Activated T-cell treated with anti-CD3 and anti-CD28 coated beads, Interleukin-2, amount 50 U/mL, for 24 hours (primary cell): ENCODE measurements at regions not wholly inside any gene's neighbourhood (a gene's known extent, or its start where the extent isn't known, plus 50 kb on each side); places are given as distances from the start of the nearest gene placed in this dataset.

Experiments used
- DNase-seq: peaks from one replicate; pipeline ENCODE4 v3.0.0-alpha.2; 2020
- H3K27ac Mint-ChIP-seq: 2 replicates; pipeline ENCODE4 v1.8.0; 2020; ENCODE audit warnings: mild to moderate bottlenecking, mixed read lengths
- H3K27me3 Mint-ChIP-seq: 2 replicates; pipeline ENCODE4 v1.8.0; 2020; ENCODE audit warnings: mixed read lengths
- H3K36me3 Mint-ChIP-seq: 2 replicates; pipeline ENCODE4 v1.8.0; 2020; ENCODE audit warnings: low read depth, mixed read lengths
- H3K4me1 Mint-ChIP-seq: 2 replicates; pipeline ENCODE4 v1.8.0; 2020; ENCODE audit warnings: low read depth, mixed read lengths
- H3K4me3 Mint-ChIP-seq: 2 replicates; pipeline ENCODE4 v1.8.0; 2020; ENCODE audit warnings: mild to moderate bottlenecking, moderate library complexity, mixed read lengths
- H3K9me3 Mint-ChIP-seq: 2 replicates; pipeline ENCODE4 v1.8.0; 2020; ENCODE audit warnings: mixed read lengths

DNA sequence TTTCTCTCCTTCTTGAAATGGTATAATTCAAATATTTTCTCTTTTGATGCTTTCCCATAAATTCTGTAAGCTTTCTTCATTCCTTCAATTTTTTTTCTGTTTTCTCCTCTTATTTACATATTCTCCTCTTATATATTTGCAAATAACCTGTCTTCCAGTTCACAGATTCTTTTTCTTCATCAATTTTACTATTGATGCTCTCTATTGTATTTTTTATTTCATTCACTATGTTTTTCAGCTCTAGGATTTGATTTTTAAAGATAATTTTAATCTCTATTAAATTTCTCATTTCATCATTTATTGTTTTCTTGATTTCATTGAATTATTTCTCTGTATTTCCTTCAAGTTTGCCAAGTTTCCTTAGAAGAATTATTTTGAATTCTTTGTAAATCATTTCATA is 54.0 kb upstream of the PRPS1L1 start:
- H3K36me3 Mint-ChIP-seq, result peaks cover 2% of the 10 kb centered on the region
- peaks cover 13% of the 10 kb centered on the region for H3K9me3 Mint-ChIP-seq
- peaks cover 5% of the 10 kb centered on the region for H3K4me1 Mint-ChIP-seq
- no peak overlapping the region for H3K27ac Mint-ChIP-seq
- H3K27me3 Mint-ChIP-seq, result peaks cover 31% of the 10 kb centered on the region
- no peak for DNase-seq
- H3K4me3 Mint-ChIP-seq, result no peak overlapping the region

DNA sequence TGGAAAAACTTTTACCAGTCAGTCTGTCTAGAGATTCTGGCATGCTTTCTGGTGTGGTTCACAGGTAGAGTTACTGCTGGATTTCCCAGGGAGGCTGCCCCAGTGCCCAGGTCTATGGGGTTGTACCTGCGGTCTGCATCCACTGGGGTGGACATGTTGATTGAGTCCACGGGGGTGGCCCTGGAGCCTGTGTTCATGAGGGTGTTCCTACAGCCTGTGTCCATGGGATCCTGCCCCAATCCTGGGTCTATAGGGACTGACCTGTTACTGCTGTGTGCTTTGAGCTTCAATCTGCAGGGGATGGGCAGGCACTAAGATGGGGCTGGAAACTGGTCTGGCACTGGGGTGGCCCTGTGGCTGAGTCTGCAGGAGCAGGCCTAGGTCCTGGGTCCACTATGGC is 54.5 kb upstream of the PRPS1L1 start:
- Mint-ChIP-seq H3K27me3 (peaks cover 32% of the 10 kb centered on the region), H3K9me3 (peaks cover 13% of the 10 kb centered on the region)

DNA sequence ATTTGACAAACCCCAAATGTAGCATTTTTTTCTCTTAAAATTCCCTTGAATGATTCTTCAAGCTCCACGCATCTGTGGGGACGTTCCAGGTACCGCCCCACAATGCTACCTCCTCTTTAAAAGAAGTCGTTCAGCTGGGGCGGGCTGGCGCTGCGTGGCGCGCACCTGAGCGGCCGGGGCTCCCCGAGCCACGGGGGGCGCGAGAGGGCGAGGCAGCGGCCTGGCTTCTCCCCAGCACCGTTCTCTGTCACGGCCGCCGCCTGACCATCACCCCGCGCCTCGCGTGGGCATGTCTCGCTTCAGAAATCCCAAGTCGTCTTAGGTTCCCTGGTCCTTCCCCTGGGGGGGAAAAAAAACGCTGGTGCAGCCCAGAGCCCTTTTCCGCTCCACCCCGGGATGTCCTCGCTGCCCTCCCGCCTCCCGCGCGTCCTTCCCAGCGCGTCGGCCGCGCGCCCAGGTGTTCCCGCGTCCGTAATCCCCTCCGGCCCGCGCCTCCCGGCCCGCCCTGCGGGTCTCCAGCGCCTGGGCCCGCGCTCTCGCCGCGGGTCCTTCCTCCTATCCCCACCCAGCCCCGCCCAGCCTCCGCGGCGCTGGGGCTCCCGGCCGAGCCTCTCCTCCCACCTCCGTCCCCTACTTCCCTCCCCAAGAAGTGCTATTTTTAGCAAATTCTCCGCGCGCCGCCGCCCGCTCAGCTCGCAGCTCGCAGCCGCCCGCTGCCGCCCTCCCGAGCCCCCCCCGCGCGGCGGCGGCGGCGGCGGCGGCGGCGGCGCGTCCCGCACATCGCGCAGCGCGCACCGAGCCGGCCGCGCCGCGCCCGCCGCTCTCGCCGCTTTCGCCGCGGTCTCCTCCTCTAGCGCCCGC is 58.7 kb upstream of the PRPS1L1 start:
- peak; percentile 33 for DNase-seq
- Mint-ChIP-seq H3K9me3 (peaks cover 9% of the 10 kb centered on the region), H3K4me1 (peaks cover 5% of the 10 kb centered on the region), H3K27me3 (peaks cover 44% of the 10 kb centered on the region), H3K36me3 (peaks cover 2% of the 10 kb centered on the region), H3K4me3 (peak overlapping the region; percentile 67), H3K27ac (no peak overlapping the region)

More for the DNA sequence above, 54.5 kb upstream of the PRPS1L1 start:
- DNase-seq, result no peak
- Mint-ChIP-seq H3K36me3 (peaks cover 2% of the 10 kb centered on the region), H3K4me3 (no peak overlapping the region), H3K27ac (no peak overlapping the region), H3K4me1 (peaks cover 5% of the 10 kb centered on the region)

DNA sequence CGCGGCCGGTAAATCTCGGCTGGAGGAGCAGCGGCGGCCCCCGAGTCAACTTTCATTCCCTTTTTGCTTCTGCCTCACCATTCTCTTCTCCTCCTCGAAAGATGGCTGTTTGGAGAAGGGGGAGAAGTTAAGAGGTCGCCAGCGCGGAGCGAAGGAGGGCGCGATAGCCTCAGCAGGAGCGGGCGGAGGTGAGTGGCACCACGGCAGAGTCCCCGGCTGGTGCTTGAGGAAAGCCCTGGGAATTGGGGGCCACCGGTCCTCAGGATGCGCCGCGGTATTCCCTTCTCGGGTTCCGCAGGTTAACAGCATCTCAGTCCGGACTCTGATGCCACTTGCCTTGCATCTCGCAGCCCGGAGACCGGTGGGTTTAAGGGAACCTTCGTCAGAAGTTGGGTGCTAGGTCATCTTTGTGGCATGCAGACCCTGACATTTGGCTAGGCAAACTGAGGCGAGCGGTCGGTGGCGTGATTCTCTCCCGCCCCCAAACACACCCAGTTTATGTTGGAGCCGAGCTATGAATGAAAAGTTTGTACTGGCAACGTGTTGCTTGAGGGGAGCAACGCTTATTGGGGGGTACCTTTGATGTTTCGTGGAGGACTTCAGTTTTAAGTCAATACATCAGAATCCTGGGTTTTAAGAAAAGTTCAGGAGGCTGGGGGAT is 59.5 kb upstream of the PRPS1L1 start:
- Mint-ChIP-seq H3K4me3 (peak overlapping the region; percentile 65), H3K27ac (no peak overlapping the region), H3K27me3 (peaks cover 44% of the 10 kb centered on the region), H3K36me3 (no peaks in the 10 kb centered on the region), H3K4me1 (peaks cover 5% of the 10 kb centered on the region), H3K9me3 (peaks cover 7% of the 10 kb centered on the region)
- DNase-seq, result peak; percentile 29

DNA sequence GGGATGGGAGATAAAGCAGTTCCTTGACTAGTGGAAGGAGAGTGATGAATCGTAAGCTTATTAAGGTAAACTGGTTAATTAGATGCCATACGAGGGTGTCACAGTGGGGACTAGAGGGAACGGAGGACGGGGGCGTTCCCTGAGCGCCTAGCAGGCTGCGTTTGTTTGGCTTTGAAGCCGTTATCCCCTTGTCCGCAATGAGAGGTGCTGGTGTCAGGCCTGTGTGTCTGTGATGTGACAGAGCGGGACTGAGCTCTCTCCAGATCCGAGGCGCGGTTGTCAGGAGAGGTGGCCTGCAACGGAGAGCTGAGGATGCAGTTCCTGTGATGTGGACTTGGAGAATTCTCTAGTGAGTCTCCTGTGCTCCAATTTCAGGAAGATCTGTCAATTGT is 60.0 kb upstream of the PRPS1L1 start:
- no peak for DNase-seq
- no peaks in the 10 kb centered on the region for H3K36me3 Mint-ChIP-seq
- H3K9me3 Mint-ChIP-seq, result peaks cover 6% of the 10 kb centered on the region
- peaks cover 44% of the 10 kb centered on the region for H3K27me3 Mint-ChIP-seq
- H3K4me3 Mint-ChIP-seq, result peak overlapping the region; percentile 3
- H3K4me1 Mint-ChIP-seq, result peaks cover 5% of the 10 kb centered on the region
- no peak overlapping the region for H3K27ac Mint-ChIP-seq

DNA sequence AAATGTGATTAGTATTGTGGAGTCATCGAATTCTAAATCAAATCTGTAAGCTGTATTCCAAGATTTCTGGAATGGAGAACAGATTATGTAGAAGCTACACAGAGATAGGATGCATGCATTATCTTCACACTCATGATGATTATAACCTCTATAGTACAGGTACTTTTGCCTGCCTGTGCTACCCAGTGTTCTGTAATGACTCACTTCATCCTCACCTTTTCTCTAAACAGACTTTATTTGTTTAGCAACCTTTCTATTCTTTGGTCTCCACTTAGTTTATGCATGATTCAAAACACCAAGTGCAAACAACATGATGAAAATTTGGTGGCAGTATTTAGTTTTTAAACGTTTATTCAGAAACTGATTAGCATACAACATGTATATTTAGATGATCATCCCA is 68.4 kb upstream of the PRPS1L1 start:
- no peaks in the 10 kb centered on the region for H3K36me3 Mint-ChIP-seq
- peaks cover 3% of the 10 kb centered on the region for H3K9me3 Mint-ChIP-seq
- H3K4me1 Mint-ChIP-seq, result no peaks in the 10 kb centered on the region
- H3K27ac Mint-ChIP-seq, result no peak overlapping the region
- no peaks in the 10 kb centered on the region for H3K27me3 Mint-ChIP-seq
- DNase-seq, result no peak
- no peak overlapping the region for H3K4me3 Mint-ChIP-seq

DNA sequence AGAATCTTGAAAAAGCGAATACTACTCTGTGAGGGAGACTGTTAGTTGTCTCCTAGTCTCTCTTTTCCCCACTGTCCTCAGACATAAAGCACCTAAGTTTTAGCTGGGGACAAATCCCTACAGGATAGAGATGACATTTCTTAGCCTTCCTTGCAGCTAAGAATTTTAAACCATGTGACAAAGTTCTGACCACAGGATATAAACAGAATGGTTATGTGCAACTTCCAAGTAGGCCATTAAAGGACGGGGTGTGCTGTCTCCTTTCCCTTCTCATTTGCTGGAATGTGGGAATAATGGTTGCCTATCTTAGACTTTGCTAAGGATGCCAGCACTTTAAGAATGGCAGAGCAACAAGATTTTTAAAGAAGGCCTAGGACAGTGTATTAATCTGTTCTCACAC is 74.9 kb upstream of the PRPS1L1 start:
- Mint-ChIP-seq H3K27ac (no peak overlapping the region), H3K9me3 (peaks cover 6% of the 10 kb centered on the region), H3K36me3 (no peaks in the 10 kb centered on the region), H3K27me3 (peaks cover 3% of the 10 kb centered on the region), H3K4me3 (no peak overlapping the region), H3K4me1 (no peaks in the 10 kb centered on the region)
- no peak for DNase-seq

DNA sequence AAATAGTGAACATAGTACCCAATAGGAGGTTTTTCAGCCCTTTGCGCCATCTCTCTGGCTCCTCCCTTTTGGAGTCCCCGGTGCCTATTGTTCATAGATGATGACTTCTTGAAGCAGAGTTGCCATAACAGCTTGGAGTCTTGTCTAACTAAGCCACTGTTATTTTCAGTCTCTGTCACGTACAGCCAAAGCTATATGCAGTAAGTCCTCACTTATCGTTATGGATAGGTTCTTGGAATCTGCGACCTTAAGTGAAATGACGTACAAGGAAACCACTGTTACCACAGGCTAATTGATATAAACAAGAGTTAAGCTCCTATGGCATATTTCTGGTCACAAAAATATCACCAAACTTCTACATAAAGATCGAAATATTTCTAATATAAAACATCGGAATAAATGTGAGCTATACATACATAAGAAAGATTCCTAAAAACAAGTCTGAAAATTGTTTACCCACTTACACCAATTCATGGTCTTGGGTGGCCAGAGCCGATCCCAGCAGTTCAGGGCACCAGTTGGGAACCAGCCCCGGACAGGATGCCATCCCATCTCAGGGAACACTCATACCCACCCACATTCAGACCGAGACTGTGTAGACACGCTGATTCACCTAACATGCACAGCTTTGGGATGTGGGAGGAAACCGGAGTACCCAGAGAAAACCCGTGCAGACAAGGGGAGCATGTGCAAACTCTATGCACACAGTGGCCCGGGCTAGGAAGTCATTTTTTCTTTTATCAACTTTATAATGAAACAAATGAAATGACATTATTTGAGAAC is 76.0 kb upstream of the PRPS1L1 start:
- Mint-ChIP-seq H3K9me3 (peaks cover 6% of the 10 kb centered on the region), H3K4me1 (no peaks in the 10 kb centered on the region), H3K4me3 (no peak overlapping the region), H3K27ac (no peak overlapping the region), H3K27me3 (peaks cover 7% of the 10 kb centered on the region), H3K36me3 (no peaks in the 10 kb centered on the region)
- DNase-seq, result no peak

DNA sequence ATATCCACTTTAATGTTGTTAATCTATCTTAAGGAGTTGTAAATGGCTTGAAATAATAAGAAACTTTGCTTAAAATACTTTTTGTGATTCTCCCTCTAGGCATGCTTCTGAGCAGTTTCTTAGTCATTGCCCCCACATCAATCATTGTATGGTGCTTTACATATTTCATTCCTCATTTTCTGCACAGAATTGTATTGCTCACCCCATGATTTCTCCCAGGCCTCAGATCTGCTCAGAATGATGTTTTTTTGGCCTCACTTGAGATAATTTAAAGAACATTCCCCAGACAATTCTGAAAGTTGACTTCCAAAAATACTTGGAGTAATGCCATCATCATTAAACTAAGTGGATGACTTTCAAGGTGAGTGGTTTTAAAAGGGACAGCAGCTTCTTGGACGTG is 82.1 kb upstream of the PRPS1L1 start:
- no peak for DNase-seq
- Mint-ChIP-seq H3K4me3 (no peak overlapping the region), H3K9me3 (no peaks in the 10 kb centered on the region), H3K36me3 (no peaks in the 10 kb centered on the region), H3K27me3 (peaks cover 10% of the 10 kb centered on the region), H3K27ac (no peak overlapping the region), H3K4me1 (no peaks in the 10 kb centered on the region)

DNA sequence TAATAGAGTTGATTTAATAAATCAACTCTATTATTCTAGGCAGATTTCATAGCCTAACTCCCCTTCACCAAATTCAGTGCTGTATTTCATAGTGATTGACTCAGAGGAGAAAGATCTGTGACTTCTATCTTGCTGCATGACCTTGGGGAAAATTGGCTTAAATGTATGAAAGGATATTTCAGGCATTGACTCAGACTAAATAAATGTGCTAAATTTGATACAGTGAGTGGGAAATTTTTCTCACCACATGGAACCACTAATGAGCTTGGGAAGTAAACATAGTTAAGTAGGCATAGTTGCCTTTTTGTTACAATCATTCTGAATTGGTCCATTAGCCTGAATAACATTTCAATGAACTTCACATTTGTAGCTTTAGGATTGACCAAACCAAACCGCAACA is 89.0 kb upstream of the PRPS1L1 start:
- Mint-ChIP-seq H3K9me3 (no peaks in the 10 kb centered on the region), H3K4me1 (no peaks in the 10 kb centered on the region), H3K27ac (no peak overlapping the region), H3K4me3 (no peak overlapping the region), H3K36me3 (no peaks in the 10 kb centered on the region), H3K27me3 (peaks cover 5% of the 10 kb centered on the region)
- DNase-seq, result no peak

DNA sequence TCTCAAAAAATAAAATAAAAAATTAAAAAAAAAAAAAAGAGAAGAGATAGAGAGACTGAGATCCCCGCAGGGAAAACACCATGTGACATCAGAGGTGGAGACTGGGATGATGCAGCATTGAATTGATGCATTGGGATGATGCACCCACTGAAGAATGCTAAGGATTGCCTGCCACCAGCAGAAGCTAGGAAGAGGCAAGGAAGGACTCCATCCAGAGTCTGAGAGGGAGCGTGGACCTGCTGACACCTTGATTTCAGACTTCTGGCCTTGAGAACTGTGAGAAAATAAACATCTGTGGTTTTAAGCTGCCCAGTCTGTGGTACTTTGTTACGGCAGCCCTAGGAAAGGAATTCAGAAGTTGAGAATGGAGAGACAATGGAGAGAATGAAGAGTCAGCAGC is 89.8 kb upstream of the PRPS1L1 start:
- H3K36me3 Mint-ChIP-seq, result no peaks in the 10 kb centered on the region
- no peak for DNase-seq
- no peaks in the 10 kb centered on the region for H3K9me3 Mint-ChIP-seq
- H3K27me3 Mint-ChIP-seq, result peaks cover 5% of the 10 kb centered on the region
- no peak overlapping the region for H3K4me3 Mint-ChIP-seq
- no peak overlapping the region for H3K27ac Mint-ChIP-seq
- H3K4me1 Mint-ChIP-seq, result no peaks in the 10 kb centered on the region

DNA sequence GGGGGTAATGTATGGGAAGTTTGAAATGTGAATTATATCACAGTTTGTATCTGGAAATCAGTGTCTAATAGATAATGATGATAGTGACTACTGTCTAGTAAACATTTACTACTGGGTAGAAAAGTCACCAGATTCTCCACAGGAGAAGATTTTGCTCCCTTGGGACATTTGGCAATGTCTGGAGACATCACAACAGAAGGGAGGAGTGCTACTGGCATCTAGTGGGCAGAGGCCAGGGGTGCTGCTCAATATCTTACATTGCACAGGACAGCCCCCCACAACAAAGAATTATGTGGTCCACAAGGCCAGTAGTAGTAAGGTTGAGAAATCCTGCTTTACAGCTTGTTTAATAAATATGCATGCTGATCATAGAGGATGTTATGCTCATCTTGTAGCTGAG is 92.3 kb upstream of the PRPS1L1 start:
- Mint-ChIP-seq H3K4me3 (no peak overlapping the region), H3K27me3 (peaks cover 5% of the 10 kb centered on the region), H3K9me3 (no peaks in the 10 kb centered on the region), H3K27ac (no peak overlapping the region), H3K36me3 (no peaks in the 10 kb centered on the region), H3K4me1 (no peaks in the 10 kb centered on the region)
- DNase-seq, result no peak

DNA sequence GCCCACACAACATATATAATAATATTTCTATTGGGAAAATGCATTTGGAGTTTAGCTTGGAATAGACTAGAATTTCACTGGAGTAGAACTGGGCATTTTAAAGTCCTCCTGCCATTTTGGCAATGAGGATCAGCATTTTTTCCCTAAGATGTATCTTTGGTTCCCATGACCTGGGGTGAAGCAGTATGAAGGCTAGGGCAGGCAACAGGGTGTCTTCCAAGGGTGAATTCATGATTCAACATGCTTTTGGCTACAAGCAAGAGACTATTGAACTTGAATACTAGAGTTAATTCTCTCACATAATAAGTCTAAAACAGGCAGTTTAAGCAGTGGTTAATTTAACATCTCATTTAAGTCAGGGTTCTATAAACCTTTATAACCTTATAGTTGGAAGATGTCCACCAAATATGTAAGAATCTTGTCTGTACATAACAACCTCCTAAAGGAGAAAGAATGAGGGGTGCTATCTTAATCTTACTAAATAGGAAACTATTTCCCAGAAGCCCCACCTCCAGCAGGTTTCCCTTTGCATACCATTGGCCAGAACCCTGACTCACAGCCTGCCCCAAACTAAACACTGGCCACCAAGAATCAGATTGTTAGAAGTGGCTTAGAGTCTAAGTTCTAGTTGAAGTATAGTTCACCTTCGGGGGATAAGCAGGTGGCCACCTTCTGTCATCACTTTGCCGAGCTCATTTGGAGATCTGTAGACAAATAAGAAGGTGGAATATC is 96.0 kb upstream of the PRPS1L1 start:
- H3K27me3 Mint-ChIP-seq, result no peaks in the 10 kb centered on the region
- no peak for DNase-seq
- no peak overlapping the region for H3K4me3 Mint-ChIP-seq
- H3K27ac Mint-ChIP-seq, result no peak overlapping the region
- no peaks in the 10 kb centered on the region for H3K4me1 Mint-ChIP-seq
- H3K9me3 Mint-ChIP-seq, result no peaks in the 10 kb centered on the region
- no peaks in the 10 kb centered on the region for H3K36me3 Mint-ChIP-seq

DNA sequence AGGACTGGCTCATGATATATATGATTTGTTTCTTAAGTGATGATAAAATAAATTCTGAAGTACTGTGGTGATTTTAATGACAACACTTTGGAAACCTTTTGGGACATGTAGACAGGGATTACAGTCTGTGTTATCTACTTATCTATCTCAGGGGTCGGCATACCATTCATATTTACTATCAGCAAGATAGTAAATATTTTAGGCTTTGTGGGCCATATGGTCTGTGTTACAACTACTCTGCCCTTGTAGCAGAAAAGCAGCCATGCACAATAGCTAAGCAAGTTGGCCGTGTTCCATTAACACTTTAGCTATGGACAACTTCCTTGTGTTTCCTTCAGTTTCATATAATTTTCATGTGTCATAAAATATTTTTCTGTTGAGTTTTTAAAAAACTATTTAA is 97.8 kb upstream of the PRPS1L1 start:
- Mint-ChIP-seq H3K4me1 (no peaks in the 10 kb centered on the region), H3K27me3 (no peaks in the 10 kb centered on the region), H3K4me3 (no peak overlapping the region), H3K9me3 (no peaks in the 10 kb centered on the region), H3K36me3 (no peaks in the 10 kb centered on the region), H3K27ac (no peak overlapping the region)
- no peak for DNase-seq
